ENCODE measurements at regions not wholly inside any gene's neighbourhood (a gene's known extent, or its start where the extent isn't known, plus 50 kb on each side); places are given as distances from the start of the nearest gene placed in this dataset.

DNA sequence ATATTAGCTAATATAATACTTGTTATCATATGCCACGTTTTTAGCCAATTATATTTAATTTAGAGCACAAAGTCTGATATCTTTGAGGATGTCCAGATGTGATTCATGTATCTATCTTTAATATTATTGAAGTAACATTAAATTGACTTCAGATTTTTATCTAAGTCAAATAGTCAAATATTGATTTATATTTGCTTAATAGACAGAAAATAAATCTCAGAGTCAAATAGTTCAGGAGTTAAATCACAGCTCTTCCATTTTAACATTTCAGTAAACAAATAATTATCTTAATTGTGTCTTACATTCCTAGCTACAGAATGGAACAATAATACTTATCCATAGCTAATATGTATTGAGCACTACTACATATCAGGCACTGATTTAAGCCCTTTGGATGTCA lies 379.4 kb upstream of the UBE2E3 start:
- Histone ChIP-seq H3K79me2 (ENCODE audit: low read depth) (no peaks in the 10 kb centered on the region), H3K4me2 (no peak overlapping the region), H3K4me3 (no peak overlapping the region), H4K20me1 (ENCODE audit: insufficient read depth) (no peaks in the 10 kb centered on the region), H3K27ac (no peak overlapping the region), H2AFZ (no peak overlapping the region), H3K27me3 (ENCODE audit: insufficient read depth, low read depth) (no peaks in the 10 kb centered on the region), H3K9me2 (ENCODE audit: insufficient read depth) (no peaks in the 10 kb centered on the region; the same call in 1 of the 2 replicates), H3K36me3 (ENCODE audit: low read depth) (no peaks in the 10 kb centered on the region), H3K4me1 (replicated peaks; ENCODE audit: insufficient read depth) (no peaks in the 10 kb centered on the region), H3K9me3 (ENCODE audit: insufficient read depth, low read depth) (no peaks in the 10 kb centered on the region; the same call in 1 of the 2 replicates), H3F3A (ENCODE audit: insufficient read depth, low read depth) (no peaks in the 10 kb centered on the region)
- ChIA-PET POLR2A (ENCODE audit: unreplicated experiment) (interaction anchor here (0.7 kb wide), 1 partner anchor 75 kb away, joined by 7 read pairs; no protein-coding TSS in a partner anchor), CTCF (no interaction called here)
- intact Hi-C loops (cut with micrococcal nuclease; ENCODE audit: unreplicated experiment) = no loop called here
- BruUV-seq (replicated peaks) = no TSS peak
- TF ChIP-seq, protein P1, sequence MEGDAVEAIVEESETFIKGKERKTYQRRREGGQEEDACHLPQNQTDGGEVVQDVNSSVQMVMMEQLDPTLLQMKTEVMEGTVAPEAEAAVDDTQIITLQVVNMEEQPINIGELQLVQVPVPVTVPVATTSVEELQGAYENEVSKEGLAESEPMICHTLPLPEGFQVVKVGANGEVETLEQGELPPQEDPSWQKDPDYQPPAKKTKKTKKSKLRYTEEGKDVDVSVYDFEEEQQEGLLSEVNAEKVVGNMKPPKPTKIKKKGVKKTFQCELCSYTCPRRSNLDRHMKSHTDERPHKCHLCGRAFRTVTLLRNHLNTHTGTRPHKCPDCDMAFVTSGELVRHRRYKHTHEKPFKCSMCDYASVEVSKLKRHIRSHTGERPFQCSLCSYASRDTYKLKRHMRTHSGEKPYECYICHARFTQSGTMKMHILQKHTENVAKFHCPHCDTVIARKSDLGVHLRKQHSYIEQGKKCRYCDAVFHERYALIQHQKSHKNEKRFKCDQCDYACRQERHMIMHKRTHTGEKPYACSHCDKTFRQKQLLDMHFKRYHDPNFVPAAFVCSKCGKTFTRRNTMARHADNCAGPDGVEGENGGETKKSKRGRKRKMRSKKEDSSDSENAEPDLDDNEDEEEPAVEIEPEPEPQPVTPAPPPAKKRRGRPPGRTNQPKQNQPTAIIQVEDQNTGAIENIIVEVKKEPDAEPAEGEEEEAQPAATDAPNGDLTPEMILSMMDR (conservative IDR thresholded peaks at IDR 0.05) = no peak
- no peak for TF ChIP-seq EZH2 (IDR thresholded peaks at IDR 0.05; ENCODE audit: low read depth)
- no peak for DNase-seq

DNA sequence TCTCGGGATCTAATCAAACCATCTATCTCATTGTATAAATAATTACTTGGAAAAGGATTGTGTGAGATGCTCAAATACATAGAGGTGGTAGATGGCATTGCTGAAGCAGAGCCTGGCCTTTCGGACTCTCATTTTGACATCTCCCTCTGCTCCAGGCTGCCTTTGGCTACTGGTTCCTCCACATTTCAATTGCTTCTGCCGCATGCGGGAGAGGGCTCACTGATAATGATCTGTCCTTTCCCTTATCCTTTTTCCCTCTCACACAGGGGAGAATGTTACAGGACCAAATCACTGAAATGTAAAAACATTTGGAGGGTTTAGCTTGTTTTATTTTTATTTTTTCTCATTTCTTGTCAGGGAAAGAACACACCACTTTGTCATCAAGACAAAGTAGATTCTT lies 380.6 kb upstream of the UBE2E3 start:
- H3K4me2 ChIP-seq = no peak overlapping the region
- H3K36me3 ChIP-seq (ENCODE audit: low read depth) = no peaks in the 10 kb centered on the region
- no peaks in the 10 kb centered on the region; the same call in 1 of the 2 replicates for H3K9me2 ChIP-seq (ENCODE audit: insufficient read depth)
- no peaks in the 10 kb centered on the region for H3K79me2 ChIP-seq (ENCODE audit: low read depth)
- H3K4me1 ChIP-seq (replicated peaks; ENCODE audit: insufficient read depth) = no peaks in the 10 kb centered on the region
- intact Hi-C loops (cut with micrococcal nuclease; ENCODE audit: unreplicated experiment) = no loop called here
- TF ChIP-seq EZH2 (IDR thresholded peaks at IDR 0.05; ENCODE audit: low read depth) = no peak
- TF ChIP-seq, protein P1 (conservative IDR thresholded peaks at IDR 0.05) = no peak
- no peaks in the 10 kb centered on the region; the same call in 1 of the 2 replicates for H3K9me3 ChIP-seq (ENCODE audit: insufficient read depth, low read depth)
- H4K20me1 ChIP-seq (ENCODE audit: insufficient read depth) = no peaks in the 10 kb centered on the region
- ChIA-PET CTCF (no interaction called here), POLR2A (ENCODE audit: unreplicated experiment) (no interaction called here)
- no peak overlapping the region for H2AFZ ChIP-seq
- BruUV-seq (replicated peaks) = no TSS peak
- no peak for DNase-seq
- no peak overlapping the region for H3K27ac ChIP-seq
- H3K4me3 ChIP-seq = no peak overlapping the region
- H3K27me3 ChIP-seq (ENCODE audit: insufficient read depth, low read depth) = no peaks in the 10 kb centered on the region
- H3F3A ChIP-seq (ENCODE audit: insufficient read depth, low read depth) = no peaks in the 10 kb centered on the region

DNA sequence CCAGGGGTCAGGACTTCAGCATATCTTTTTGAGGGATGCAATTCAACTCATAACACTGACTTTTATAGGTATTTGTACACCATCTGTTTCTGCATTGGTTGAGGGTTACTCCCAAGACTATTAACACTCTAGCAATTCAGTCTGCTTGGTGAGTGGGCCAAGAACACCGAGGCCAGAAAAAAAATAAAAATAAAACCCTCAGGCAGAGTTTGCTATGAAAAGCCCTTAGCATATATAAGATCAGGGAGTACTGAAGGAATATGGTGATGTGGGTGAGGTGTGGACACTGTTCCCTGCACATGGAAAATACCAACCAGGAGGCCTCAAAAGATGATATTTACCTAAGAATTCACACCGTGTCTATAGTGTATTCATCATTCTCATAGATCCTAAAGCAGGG lies 383.2 kb upstream of the UBE2E3 start:
- BruUV-seq (replicated peaks) = no TSS peak
- Histone ChIP-seq H3K9me2 (ENCODE audit: insufficient read depth) (no peaks in the 10 kb centered on the region; the same call in 1 of the 2 replicates), H3K36me3 (ENCODE audit: low read depth) (no peaks in the 10 kb centered on the region), H3K4me3 (no peak overlapping the region), H3K79me2 (ENCODE audit: low read depth) (no peaks in the 10 kb centered on the region), H3K9me3 (ENCODE audit: insufficient read depth, low read depth) (no peaks in the 10 kb centered on the region; the same call in 1 of the 2 replicates), H3K4me1 (replicated peaks; ENCODE audit: insufficient read depth) (no peaks in the 10 kb centered on the region), H4K20me1 (ENCODE audit: insufficient read depth) (no peaks in the 10 kb centered on the region), H3F3A (ENCODE audit: insufficient read depth, low read depth) (no peaks in the 10 kb centered on the region; the same call in 1 of the 2 replicates), H3K27me3 (ENCODE audit: insufficient read depth, low read depth) (no peaks in the 10 kb centered on the region), H2AFZ (no peak overlapping the region), H3K4me2 (no peak overlapping the region), H3K27ac (no peak overlapping the region)
- POLR2A ChIA-PET (ENCODE audit: unreplicated experiment) = no interaction called here
- intact Hi-C loops (cut with micrococcal nuclease; ENCODE audit: unreplicated experiment) = no loop called here
- no peak for DNase-seq
- TF ChIP-seq, protein P1 (conservative IDR thresholded peaks at IDR 0.05) = no peak
- no peak for TF ChIP-seq EZH2 (IDR thresholded peaks at IDR 0.05; ENCODE audit: low read depth)
- CTCF ChIA-PET = no interaction called here
